ENCODE measurements at regions not wholly inside any gene's neighbourhood (a gene's known extent, or its start where the extent isn't known, plus 50 kb on each side); places are given as distances from the start of the nearest gene placed in this dataset.
"Not testable (repeated sequence)": the region's sequence is repeated elsewhere in the genome, so short reads cannot be mapped to it uniquely, and the experiment has no call there.

- Mint-ChIP-seq H3K27me3 (ENCODE audit: low read depth) (no peaks in the 10 kb centered on the region), H3K27ac (peak overlapping the region; percentile 99), H3K4me3 (peak overlapping the region; percentile 89 to 97), H3K36me3 (ENCODE audit: insufficient read depth in 2 of 2) (peaks cover 13 to 15% of the 10 kb centered on the region in 2 donors), H3K9me3 (no peaks in the 10 kb centered on the region), H3K4me1 (ENCODE audit: low read depth) (peaks cover 65% of the 10 kb centered on the region)
- ATAC-seq (replicated peaks in 1 of 2): peak; percentile 89 to 90
- DNase-seq: peak; percentile 84 to 86
These were observed 1181.2 kb downstream of the VRK1 start for GRCh38 chr14:97978341-97978740.

DNA sequence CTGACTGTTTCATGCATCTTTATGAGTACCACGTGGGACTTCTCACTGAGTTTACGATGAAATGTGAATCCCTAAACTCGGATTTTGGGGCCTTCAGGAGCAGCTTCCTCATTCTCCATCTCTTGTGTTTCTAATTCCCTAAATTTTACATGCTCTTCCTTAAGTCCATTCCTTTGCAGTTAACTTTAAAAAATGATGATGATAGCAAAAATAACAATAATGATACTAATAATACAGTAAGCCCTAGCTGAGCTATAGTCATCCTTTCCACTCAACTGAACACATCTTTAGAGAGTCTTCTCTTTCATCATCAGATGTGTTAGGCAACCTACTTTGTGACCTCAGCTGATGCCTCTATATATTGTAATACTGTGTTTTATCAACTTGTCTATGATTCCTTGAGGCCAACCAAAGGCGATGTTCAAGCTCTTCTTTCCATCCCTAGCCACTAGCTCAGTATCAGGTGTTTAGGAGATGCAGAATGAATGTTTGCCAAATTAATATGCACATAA is 1196.4 kb downstream of the VRK1 start:
- Mint-ChIP-seq H3K36me3 (ENCODE audit: insufficient read depth in 2 of 2) (peaks cover 1 to 6% of the 10 kb centered on the region in 2 donors), H3K27me3 (ENCODE audit: low read depth) (no peaks in the 10 kb centered on the region), H3K4me3 (peak overlapping the region; percentile 47 to 59), H3K9me3 (peaks cover 3 to 6% of the 10 kb centered on the region in 2 donors), H3K27ac (peak overlapping the region; percentile 99), H3K4me1 (ENCODE audit: low read depth) (peaks cover 57% of the 10 kb centered on the region)
- peak; percentile 54 to 62 for ATAC-seq (replicated peaks in 1 of 2)
- no peak for DNase-seq

GRCh38 chr14:97994020-97994531 is 1196.9 kb downstream of the VRK1 start:
- ATAC-seq (replicated peaks in 1 of 2) (peak; percentile 84 to 85), DNase-seq (peak; percentile 48 to 55)
- H3K9me3 Mint-ChIP-seq: peaks cover 3 to 6% of the 10 kb centered on the region in 2 donors
- H3K36me3 Mint-ChIP-seq (ENCODE audit: insufficient read depth in 2 of 2): peaks cover 1 to 6% of the 10 kb centered on the region in 2 donors
- peak overlapping the region; percentile 99 for H3K27ac Mint-ChIP-seq
- H3K4me3 Mint-ChIP-seq: peak overlapping the region; percentile 47 to 59
- H3K4me1 Mint-ChIP-seq (ENCODE audit: low read depth): peaks cover 57% of the 10 kb centered on the region
- H3K27me3 Mint-ChIP-seq (ENCODE audit: low read depth): no peaks in the 10 kb centered on the region

GRCh38 chr14:97995038-97995437 is 1197.9 kb downstream of the VRK1 start:
- peaks cover 3 to 6% of the 10 kb centered on the region in 2 donors for H3K9me3 Mint-ChIP-seq
- peak overlapping the region; percentile 53 to 59 for H3K4me3 Mint-ChIP-seq
- peaks cover 1 to 6% of the 10 kb centered on the region in 2 donors for H3K36me3 Mint-ChIP-seq (ENCODE audit: insufficient read depth in 2 of 2)
- peak overlapping the region; percentile 99 for H3K27ac Mint-ChIP-seq
- ATAC-seq (replicated peaks in 1 of 2): peak; percentile 20 to 52
- peak; percentile 14 to 36 for DNase-seq
- peaks cover 57% of the 10 kb centered on the region for H3K4me1 Mint-ChIP-seq (ENCODE audit: low read depth)
- H3K27me3 Mint-ChIP-seq (ENCODE audit: low read depth): no peaks in the 10 kb centered on the region

DNA sequence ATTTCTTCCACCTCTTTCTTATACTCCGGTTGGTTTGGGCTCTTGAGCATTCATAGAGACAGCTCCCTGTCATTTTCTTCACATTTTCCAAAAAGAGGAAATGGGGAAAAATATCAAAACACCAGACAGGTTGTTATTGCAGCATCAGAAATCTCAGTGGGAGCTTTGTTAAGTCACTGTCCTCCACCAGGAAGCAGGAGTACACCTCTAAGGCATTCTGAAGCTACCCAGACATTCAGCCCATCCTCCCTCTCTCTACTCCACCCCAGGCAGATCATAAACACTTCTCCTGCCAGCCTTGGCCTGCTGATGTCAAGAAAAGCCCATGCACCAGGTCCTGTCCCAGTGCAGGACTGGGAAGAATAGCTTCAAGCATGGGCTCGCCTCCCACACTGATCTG is 1198.3 kb downstream of the VRK1 start:
- peaks cover 3 to 4% of the 10 kb centered on the region in 2 donors for H3K9me3 Mint-ChIP-seq
- H3K4me3 Mint-ChIP-seq: peak overlapping the region; percentile 53 to 59
- H3K27ac Mint-ChIP-seq: peak overlapping the region; percentile 99
- H3K4me1 Mint-ChIP-seq (ENCODE audit: low read depth): peaks cover 57% of the 10 kb centered on the region
- no peaks in the 10 kb centered on the region for H3K27me3 Mint-ChIP-seq (ENCODE audit: low read depth)
- ATAC-seq (replicated peaks in 1 of 2) (no peak), DNase-seq (no peak)
- H3K36me3 Mint-ChIP-seq (ENCODE audit: insufficient read depth in 2 of 2): peaks cover 1 to 4% of the 10 kb centered on the region in 2 donors

- H3K4me1 Mint-ChIP-seq (ENCODE audit: low read depth): peaks cover 46% of the 10 kb centered on the region
- H3K36me3 Mint-ChIP-seq (ENCODE audit: insufficient read depth in 2 of 2): peaks cover 6 to 20% of the 10 kb centered on the region in 2 donors
- H3K4me3 Mint-ChIP-seq: peak overlapping the region; percentile 16 to 45
- peak; percentile 73 to 85 for ATAC-seq (replicated peaks in 1 of 2)
- no peaks in the 10 kb centered on the region for H3K27me3 Mint-ChIP-seq (ENCODE audit: low read depth)
- H3K27ac Mint-ChIP-seq: peak overlapping the region; percentile 79
- peaks cover 2 to 6% of the 10 kb centered on the region in 2 donors for H3K9me3 Mint-ChIP-seq
- DNase-seq: no peak
These were observed 1208.8 kb downstream of the VRK1 start for GRCh38 chr14:98006008-98006407.

DNA sequence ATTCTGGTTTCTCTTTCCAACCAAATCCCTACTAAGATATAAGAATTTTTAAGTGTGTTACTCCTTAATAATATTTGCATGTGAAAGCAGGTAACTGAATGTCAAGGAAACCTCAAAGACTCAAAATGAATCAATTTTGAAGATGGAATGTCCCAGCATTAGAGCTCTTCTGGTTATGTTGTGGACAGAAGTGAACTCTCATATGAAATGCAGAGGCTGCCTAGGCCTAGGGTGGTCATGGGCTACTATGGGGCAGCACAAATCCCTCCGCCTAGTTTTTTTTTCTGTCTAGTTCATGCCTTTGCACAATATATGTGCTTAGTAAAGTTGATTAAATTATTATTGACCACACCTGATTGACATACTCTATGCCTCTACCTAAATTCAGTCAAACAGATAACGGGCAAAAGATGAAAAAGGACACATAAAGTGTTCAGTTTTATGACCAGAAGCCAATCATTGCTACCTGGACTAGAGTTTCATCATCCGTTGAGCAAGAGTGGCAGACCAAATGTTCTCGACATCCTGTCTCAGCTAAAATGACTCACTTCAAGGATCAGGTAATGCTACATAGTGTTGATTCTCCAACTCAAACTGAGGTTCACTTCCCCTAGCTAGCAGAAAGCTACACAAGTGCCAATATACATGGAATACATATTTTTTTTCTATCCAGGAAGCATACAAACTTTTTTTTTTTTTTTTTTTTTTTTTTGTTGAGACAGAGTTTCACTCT is 1211.4 kb downstream of the VRK1 start:
- Mint-ChIP-seq H3K4me1 (ENCODE audit: low read depth) (peaks cover 63% of the 10 kb centered on the region), H3K9me3 (peaks cover 2% of the 10 kb centered on the region in 2 donors), H3K4me3 (peak overlapping the region; percentile 33 to 51), H3K36me3 (ENCODE audit: insufficient read depth in 2 of 2) (peaks cover 3 to 13% of the 10 kb centered on the region in 2 donors), H3K27me3 (ENCODE audit: low read depth) (no peaks in the 10 kb centered on the region), H3K27ac (peak overlapping the region; percentile 25)
- DNase-seq (peak; percentile 36 to 39), ATAC-seq (replicated peaks in 1 of 2) (peak; percentile 83 to 90)

- not testable (repeated sequence) for DNase-seq; ATAC-seq (replicated peaks in 1 of 2); H3K9me3 Mint-ChIP-seq; H3K36me3 Mint-ChIP-seq (ENCODE audit: insufficient read depth in 2 of 2); H3K27ac Mint-ChIP-seq; H3K4me3 Mint-ChIP-seq; H3K27me3 Mint-ChIP-seq (ENCODE audit: low read depth)
- peaks cover 68% of the 10 kb centered on the region for H3K4me1 Mint-ChIP-seq (ENCODE audit: low read depth)
These were observed 1212.0 kb downstream of the VRK1 start for GRCh38 chr14:98009177-98009576.

GRCh38 chr14:98010784-98011183 is 1213.6 kb downstream of the VRK1 start:
- H3K27ac Mint-ChIP-seq: peak overlapping the region; percentile 14
- DNase-seq: no peak

GRCh38 chr14:98014851-98015615 is 1217.9 kb downstream of the VRK1 start:
- H3K9me3 Mint-ChIP-seq: no peaks in the 10 kb centered on the region
- ATAC-seq (replicated peaks in 1 of 2) (no peak), DNase-seq (no peak)
- no peak overlapping the region for H3K27ac Mint-ChIP-seq
- H3K27me3 Mint-ChIP-seq (ENCODE audit: low read depth): no peaks in the 10 kb centered on the region
- H3K4me3 Mint-ChIP-seq: no peak overlapping the region
- peaks cover 68% of the 10 kb centered on the region for H3K4me1 Mint-ChIP-seq (ENCODE audit: low read depth)
- H3K36me3 Mint-ChIP-seq (ENCODE audit: insufficient read depth in 2 of 2): no peaks in the 10 kb centered on the region

More at GRCh38 chr14:98010784-98011183, 1213.6 kb downstream of the VRK1 start:
- no peaks in the 10 kb centered on the region for H3K27me3 Mint-ChIP-seq (ENCODE audit: low read depth)
- peaks cover 3 to 7% of the 10 kb centered on the region in 2 donors for H3K36me3 Mint-ChIP-seq (ENCODE audit: insufficient read depth in 2 of 2)
- ATAC-seq (replicated peaks in 1 of 2): no peak
- peaks cover 76% of the 10 kb centered on the region for H3K4me1 Mint-ChIP-seq (ENCODE audit: low read depth)
- H3K9me3 Mint-ChIP-seq: peaks cover 0 to 2% of the 10 kb centered on the region in 2 donors
- H3K4me3 Mint-ChIP-seq: peak overlapping the region; percentile 15 to 27

- no peaks in the 10 kb centered on the region for H3K9me3 Mint-ChIP-seq
- peak overlapping the region; percentile 74 for H3K27ac Mint-ChIP-seq
- no peak for DNase-seq
- H3K27me3 Mint-ChIP-seq (ENCODE audit: low read depth): no peaks in the 10 kb centered on the region
- peaks cover 63% of the 10 kb centered on the region for H3K4me1 Mint-ChIP-seq (ENCODE audit: low read depth)
- peak overlapping the region in 1 of 2 donors; percentile 48 for H3K4me3 Mint-ChIP-seq
- ATAC-seq (replicated peaks in 1 of 2): peak in 1 of 2 donors; percentile 21
- no peaks in the 10 kb centered on the region for H3K36me3 Mint-ChIP-seq (ENCODE audit: insufficient read depth in 2 of 2)
These were observed 1218.7 kb downstream of the VRK1 start for GRCh38 chr14:98015921-98016320.

DNA sequence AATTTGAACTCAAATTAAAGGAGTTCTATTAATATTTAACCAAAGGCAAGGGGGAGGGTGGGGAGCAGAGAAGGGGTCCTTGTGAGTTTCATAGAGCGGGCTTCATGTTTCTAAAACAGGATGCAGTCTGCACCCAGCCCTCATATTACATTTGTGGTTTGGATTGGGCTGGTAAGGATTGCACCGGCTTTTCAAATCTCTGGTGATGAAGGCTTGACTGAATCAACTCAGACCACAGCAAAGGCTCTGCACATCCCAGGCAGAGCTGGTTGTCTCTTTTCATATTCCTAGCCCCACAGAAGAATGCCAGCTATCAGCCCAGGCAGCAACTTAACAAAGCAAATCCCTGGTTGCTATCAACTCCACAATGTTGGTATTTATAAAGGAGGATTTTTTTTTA is 1221.4 kb downstream of the VRK1 start:
- peaks cover 45% of the 10 kb centered on the region for H3K4me1 Mint-ChIP-seq (ENCODE audit: low read depth)
- peak in 1 of 2 donors; percentile 40 for DNase-seq

More for the DNA sequence above, 1221.4 kb downstream of the VRK1 start:
- no peaks in the 10 kb centered on the region for H3K36me3 Mint-ChIP-seq (ENCODE audit: insufficient read depth in 2 of 2)
- ATAC-seq (replicated peaks in 1 of 2): peak in 1 of 2 donors; percentile 94
- H3K9me3 Mint-ChIP-seq: no peaks in the 10 kb centered on the region
- H3K4me3 Mint-ChIP-seq: peak overlapping the region in 1 of 2 donors; percentile 45
- no peaks in the 10 kb centered on the region for H3K27me3 Mint-ChIP-seq (ENCODE audit: low read depth)
- no peak overlapping the region for H3K27ac Mint-ChIP-seq
